Sigmoid colon (tissue), 6 donors: ENCODE measurements at regions not wholly inside any gene's neighbourhood (a gene's known extent, or its start where the extent isn't known, plus 50 kb on each side); places are given as distances from the start of the nearest gene placed in this dataset.

Experiments
- DNase-seq: peaks from one replicate; pipeline ENCODE4 v3.0.0-alpha.2; 2019
- H3K27ac ChIP-seq, 4 donors: fragments of 200-600 bp; sonication (generic); one replicate each; pipeline ENCODE4 v1.5.1; 2016 to 2019; ENCODE audit warnings: mild to moderate bottlenecking in 1 of 4
- H3K27me3 ChIP-seq, 3 donors: fragments of 200-600 bp; sonication (generic); one replicate each; pipeline ENCODE4 v1.5.1; 2019; ENCODE audit warnings: mild to moderate bottlenecking in 1 of 3
- H3K36me3 ChIP-seq, 4 donors: fragments of 200-600 bp; sonication (generic); one replicate each; pipeline ENCODE4 v1.5.1; 2016 to 2019
- H3K4me1 ChIP-seq, 4 donors: fragments of 200-600 bp; sonication (generic); one replicate each; pipeline ENCODE4 v1.5.1; 2017 to 2019
- H3K4me3 ChIP-seq, 4 donors: fragments of 200-600 bp; sonication (generic); one replicate each; pipeline ENCODE4 v1.5.1; 2017 to 2019; ENCODE audit warnings: mild to moderate bottlenecking in 2 of 4, moderate library complexity in 1 of 4
- H3K9me3 ChIP-seq, 4 donors: fragments of 200-600 bp in 3 of 4; sonication (generic) in 3 of 4; one replicate each; pipeline versions ENCODE4 v1.5.1 to v1.6.1; 2013 to 2019
- CTCF ChIP-seq, 4 experiments: fragments of 450-650 bp in 3 of 4; fragments of 200-600 bp in 1 of 4; IDR thresholded peaks; one replicate each; pipeline ENCODE4 v1.5.1; 2016 to 2019; ENCODE audit warnings: antibody characterized with exemption in 4 of 4, mild to moderate bottlenecking in 3 of 4, moderate library complexity in 2 of 4
- EP300 ChIP-seq, 4 donors: sonication (generic); formaldehyde crosslinking; IDR thresholded peaks; one replicate each; pipeline ENCODE4 v1.6.1; 2017; ENCODE audit warnings: antibody characterized with exemption in 4 of 4
- POLR2A ChIP-seq, 2 donors: fragments of 450-650 bp; IDR thresholded peaks; one replicate each; pipeline ENCODE4 v1.6.1; 2016; ENCODE audit warnings: antibody characterized with exemption in 2 of 2, mild to moderate bottlenecking in 2 of 2, moderate library complexity in 2 of 2
- POLR2AphosphoS5 ChIP-seq, 4 donors: sonication (generic); formaldehyde crosslinking; IDR thresholded peaks; one replicate each; pipeline ENCODE4 v1.6.1; 2017; ENCODE audit warnings: antibody characterized with exemption in 4 of 4
- WGBS, 2 donors: extraction: QIAGEN DNeasy Blood & Tissue Kit; methylation state at CpG; one replicate each; pipeline ENCODE4 v1.1.7; 2013; 5-methylcytosine and 5-hydroxymethylcytosine counted together
- intact Hi-C: fragments of 100-400 bp; cut with DNase I; formaldehyde crosslinking; loops from one replicate; pipeline ENCODE4 v1.15.1; 2023
- donor health status: healthy with polysubstance abuse.
- donor health status: healthy.

- 85 to 90% methylated on average over 10 of the region's 10 CpGs for WGBS, 2 donors
- TF ChIP-seq POLR2A (IDR thresholded peaks at IDR 0.05) (no peak), POLR2AphosphoS5 (IDR thresholded peaks at IDR 0.05) (no peak), EP300 (IDR thresholded peaks at IDR 0.05) (no peak), CTCF (IDR thresholded peaks at IDR 0.05) (no peak)
- H3K4me1 ChIP-seq = no peaks in the 10 kb centered on the region
- no peaks in the 10 kb centered on the region for H3K27me3 ChIP-seq
- H3K9me3 ChIP-seq = no peaks in the 10 kb centered on the region
- no peak overlapping the region for H3K27ac ChIP-seq
- peak; percentile 50 for DNase-seq
- intact Hi-C loops = no loop called here
- H3K4me3 ChIP-seq = no peak overlapping the region
- no peaks in the 10 kb centered on the region for H3K36me3 ChIP-seq
Observed at GRCh38 chr3:127077068-127077467, 94.2 kb downstream of the PLXNA1 start.

GRCh38 chr3:127077505-127078064 is 94.7 kb downstream of the PLXNA1 start:
- intact Hi-C loops = no loop called here
- peak; percentile 47 for DNase-seq
- no peaks in the 10 kb centered on the region for H3K4me1 ChIP-seq
- no peaks in the 10 kb centered on the region for H3K9me3 ChIP-seq
- no peak overlapping the region for H3K4me3 ChIP-seq
- no peak overlapping the region for H3K27ac ChIP-seq
- no peaks in the 10 kb centered on the region for H3K27me3 ChIP-seq
- TF ChIP-seq POLR2AphosphoS5 (IDR thresholded peaks at IDR 0.05) = no peak
- no peak for TF ChIP-seq CTCF (IDR thresholded peaks at IDR 0.05)
- TF ChIP-seq EP300 (IDR thresholded peaks at IDR 0.05) = no peak
- TF ChIP-seq POLR2A (IDR thresholded peaks at IDR 0.05) = no peak
- H3K36me3 ChIP-seq = no peaks in the 10 kb centered on the region
- WGBS, 2 donors = 87 to 92% methylated on average over 10 of the region's 10 CpGs

GRCh38 chr3:127078626-127079025 is 95.7 kb downstream of the PLXNA1 start:
- no peak overlapping the region for H3K27ac ChIP-seq
- H3K4me3 ChIP-seq = no peak overlapping the region
- WGBS, 2 donors = 86 to 87% methylated on average over 9 of the region's 9 CpGs
- peak; percentile 28 for DNase-seq
- TF ChIP-seq EP300 (IDR thresholded peaks at IDR 0.05) = no peak
- no peaks in the 10 kb centered on the region for H3K36me3 ChIP-seq
- H3K9me3 ChIP-seq = no peaks in the 10 kb centered on the region
- H3K27me3 ChIP-seq = no peaks in the 10 kb centered on the region
- intact Hi-C loops = no loop called here
- H3K4me1 ChIP-seq = no peaks in the 10 kb centered on the region

GRCh38 chr3:127079211-127079610 is 96.3 kb downstream of the PLXNA1 start:
- TF ChIP-seq POLR2AphosphoS5 (IDR thresholded peaks at IDR 0.05) (no peak), EP300 (IDR thresholded peaks at IDR 0.05) (no peak), CTCF (IDR thresholded peaks at IDR 0.05) (no peak), POLR2A (IDR thresholded peaks at IDR 0.05) (no peak)
- WGBS, 2 donors = 79 to 93% methylated on average over 5 of the region's 5 CpGs
- Histone ChIP-seq H3K27me3 (no peaks in the 10 kb centered on the region), H3K4me1 (no peaks in the 10 kb centered on the region), H3K36me3 (no peaks in the 10 kb centered on the region), H3K4me3 (no peak overlapping the region), H3K9me3 (no peaks in the 10 kb centered on the region), H3K27ac (no peak overlapping the region)
- intact Hi-C loops = no loop called here
- DNase-seq = peak; percentile 28

GRCh38 chr3:127081001-127081720 is 98.2 kb downstream of the PLXNA1 start:
- intact Hi-C loops = no loop called here

More at GRCh38 chr3:127081001-127081720, 98.2 kb downstream of the PLXNA1 start:
- DNase-seq = peak; percentile 32
- Histone ChIP-seq H3K4me3 (no peak overlapping the region), H3K36me3 (no peaks in the 10 kb centered on the region), H3K9me3 (no peaks in the 10 kb centered on the region), H3K27me3 (no peaks in the 10 kb centered on the region), H3K27ac (no peak overlapping the region), H3K4me1 (no peaks in the 10 kb centered on the region)
- 84 to 85% methylated on average over 12 of the region's 12 CpGs for WGBS, 2 donors
- TF ChIP-seq EP300 (IDR thresholded peaks at IDR 0.05) (no peak), POLR2A (IDR thresholded peaks at IDR 0.05) (no peak), CTCF (IDR thresholded peaks at IDR 0.05) (no peak), POLR2AphosphoS5 (IDR thresholded peaks at IDR 0.05) (no peak)
